CD4-positive, alpha-beta T cell treated with Interleukin-15 for 1 hour (primary cell): ENCODE measurements at regions not wholly inside any gene's neighbourhood (a gene's known extent, or its start where the extent isn't known, plus 50 kb on each side); places are given as distances from the start of the nearest gene placed in this dataset.

ENCODE experiments used
- DNase-seq: peaks from one replicate; pipeline ENCODE4 v3.0.0-alpha.2; 2020

DNA sequence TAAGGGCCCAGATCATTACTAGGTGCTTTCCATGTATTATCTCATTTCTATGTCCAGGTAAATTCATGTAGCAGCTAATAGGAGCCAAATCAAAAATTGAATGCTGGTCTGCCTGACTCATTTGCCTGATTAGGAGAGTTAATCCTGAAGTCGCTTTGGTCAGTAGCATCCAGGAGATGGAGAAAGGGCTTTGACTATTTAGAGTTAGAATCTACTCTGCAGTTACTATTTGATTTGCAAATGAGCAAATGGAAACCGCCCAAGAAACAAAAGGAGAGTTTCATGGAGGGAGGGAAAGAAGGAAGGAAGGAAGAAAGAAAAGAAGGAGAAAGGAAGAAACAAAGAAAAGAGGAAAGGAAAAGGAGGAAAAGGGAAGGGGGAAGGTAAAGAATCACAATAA lies 539.6 kb upstream of the MMS22L start:
- no peak for DNase-seq

DNA sequence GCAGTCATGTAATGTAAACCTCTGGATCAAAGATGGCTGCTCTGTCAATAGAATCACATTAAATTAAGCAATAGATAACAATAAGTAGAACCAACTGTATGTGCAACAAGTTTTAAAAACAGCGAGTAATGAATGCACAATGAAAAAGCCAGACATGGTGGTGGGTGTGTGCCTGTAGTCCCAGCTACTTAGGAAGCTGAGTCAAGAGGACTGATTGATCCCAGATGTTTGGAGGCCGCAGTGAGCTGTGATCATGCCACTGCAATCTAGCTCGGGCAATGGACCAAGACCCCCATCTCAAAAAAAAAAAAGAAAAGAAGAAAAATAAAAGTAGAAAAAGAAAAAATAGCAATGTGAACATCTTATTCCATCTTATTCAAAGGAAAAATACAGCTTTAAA lies 558.7 kb upstream of the MMS22L start:
- DNase-seq = no peak

DNA sequence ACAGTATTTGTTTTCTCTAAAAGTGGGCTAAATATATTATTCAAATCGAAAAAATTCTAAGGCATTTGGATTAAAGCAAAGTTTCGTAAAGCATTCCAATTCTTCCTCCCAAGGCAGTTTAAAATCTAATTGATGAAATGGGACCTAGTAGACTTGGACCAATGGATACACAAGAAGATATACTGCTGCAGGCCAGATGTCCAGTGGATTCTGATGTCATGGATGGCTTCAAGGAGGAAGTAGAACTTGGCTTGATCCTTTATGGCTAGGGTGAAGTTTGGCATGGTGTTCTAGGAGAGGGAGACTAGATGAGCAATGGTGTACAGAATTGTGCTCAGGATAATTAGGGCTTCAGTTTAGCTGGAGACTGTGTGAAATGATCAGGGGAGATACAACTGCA lies 559.5 kb upstream of the MMS22L start:
- no peak for DNase-seq

DNA sequence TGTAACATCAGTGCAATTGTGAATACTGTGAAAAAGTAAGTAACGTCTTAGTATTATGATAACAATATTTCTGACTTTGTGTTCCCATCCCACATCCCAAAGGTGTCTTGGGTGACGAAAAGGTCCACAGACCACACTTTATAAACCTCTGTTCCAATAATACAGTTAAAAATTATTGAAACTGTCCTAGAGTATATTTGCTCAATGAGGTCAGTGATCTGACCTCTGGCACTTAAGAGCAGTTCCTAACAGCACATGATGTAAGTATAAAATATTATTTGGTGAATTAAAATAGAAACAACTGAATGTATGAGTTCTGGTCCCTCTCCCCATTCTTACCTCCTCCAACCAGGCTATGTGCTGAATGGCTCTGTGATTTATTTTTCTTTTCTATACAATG lies 566.4 kb upstream of the MMS22L start:
- no peak for DNase-seq

DNA sequence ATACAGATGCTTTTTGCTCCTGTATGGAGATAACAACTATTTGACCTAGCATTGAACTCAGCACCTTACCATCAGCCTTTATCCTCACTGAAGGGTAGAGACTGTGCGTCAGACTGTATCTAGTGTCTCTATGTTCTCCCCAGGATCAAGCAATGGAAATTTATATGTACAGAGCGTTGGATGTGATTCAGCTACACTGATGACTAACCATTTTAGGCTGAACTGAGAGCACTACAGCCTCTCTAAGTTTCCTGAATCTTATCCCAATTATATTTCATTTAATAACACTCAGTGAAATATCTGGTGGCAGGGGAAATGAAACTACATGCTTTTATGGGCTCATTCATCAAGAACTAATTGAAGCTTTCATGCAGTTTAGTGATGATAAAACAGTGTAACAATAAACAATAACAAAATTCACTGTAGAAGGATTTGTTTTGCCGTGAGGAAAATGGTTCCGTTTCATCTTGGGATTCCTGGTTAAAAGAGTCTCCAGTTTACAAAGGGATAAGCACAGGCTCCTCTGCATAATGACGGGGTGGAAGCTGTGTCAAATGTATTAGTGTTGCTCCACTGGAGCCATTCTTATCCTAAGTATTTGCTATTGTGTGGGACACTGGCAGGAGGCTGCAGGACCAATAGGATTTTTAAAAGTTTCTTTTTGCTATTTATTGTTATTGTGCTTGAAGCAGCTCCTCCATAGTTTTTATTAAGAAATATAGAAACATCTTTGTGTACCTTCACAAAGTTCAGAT lies 567.6 kb upstream of the MMS22L start:
- no peak for DNase-seq

DNA sequence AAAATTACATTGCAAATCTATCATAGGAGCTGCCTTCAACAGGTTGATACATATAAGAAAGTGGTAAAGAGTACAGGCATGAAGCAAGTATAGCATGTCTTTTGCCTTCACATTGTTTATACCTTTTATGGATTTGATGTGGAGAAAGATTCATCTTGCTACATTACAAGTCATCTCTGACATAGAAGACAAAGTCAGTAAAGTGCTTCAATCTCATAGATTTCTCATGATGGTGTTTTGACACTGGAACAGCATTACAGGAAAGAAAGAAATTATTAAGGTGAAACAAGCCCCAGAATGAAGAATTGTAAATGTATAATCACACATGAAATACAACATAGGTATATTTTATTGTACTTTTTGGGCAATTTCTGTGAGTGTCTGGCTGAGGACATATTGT lies 580.7 kb upstream of the MMS22L start:
- DNase-seq = no peak

DNA sequence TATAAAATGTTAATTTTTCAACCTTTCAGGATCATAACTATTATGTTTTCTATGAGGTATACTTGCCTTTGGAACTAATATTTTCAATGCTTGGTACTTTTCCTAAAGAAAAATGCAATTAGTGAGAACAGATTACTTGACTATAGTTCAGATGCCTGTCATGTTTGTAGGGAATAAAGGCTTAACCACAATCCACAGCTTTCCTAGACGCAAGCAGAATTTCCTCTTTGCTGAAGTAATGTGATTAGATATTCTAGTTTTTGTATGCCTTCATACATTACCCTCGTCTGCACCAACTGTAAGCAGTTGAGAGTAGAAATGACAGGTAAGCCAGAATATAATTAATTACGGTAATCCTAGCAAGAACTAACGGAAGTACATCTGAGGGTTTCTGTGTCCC lies 581.4 kb upstream of the MMS22L start:
- DNase-seq = no peak

DNA sequence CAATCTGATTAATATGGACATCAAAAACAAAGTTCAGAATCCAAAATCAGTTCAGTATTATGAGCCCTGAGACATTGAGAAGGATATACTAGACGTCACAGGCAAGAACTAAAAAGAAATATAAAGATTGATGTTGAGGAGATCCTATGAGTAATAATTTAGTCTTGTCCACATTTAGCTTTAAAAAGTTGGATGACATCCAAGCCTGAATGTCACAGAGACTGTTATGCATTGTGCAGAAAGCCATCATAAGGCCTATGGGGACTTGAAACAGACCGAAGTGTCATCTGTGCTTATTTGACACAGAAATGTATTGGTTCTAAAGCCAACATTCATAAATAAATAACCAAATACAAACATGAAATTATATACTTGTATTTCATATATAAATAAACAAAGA lies 581.8 kb upstream of the MMS22L start:
- DNase-seq = no peak

DNA sequence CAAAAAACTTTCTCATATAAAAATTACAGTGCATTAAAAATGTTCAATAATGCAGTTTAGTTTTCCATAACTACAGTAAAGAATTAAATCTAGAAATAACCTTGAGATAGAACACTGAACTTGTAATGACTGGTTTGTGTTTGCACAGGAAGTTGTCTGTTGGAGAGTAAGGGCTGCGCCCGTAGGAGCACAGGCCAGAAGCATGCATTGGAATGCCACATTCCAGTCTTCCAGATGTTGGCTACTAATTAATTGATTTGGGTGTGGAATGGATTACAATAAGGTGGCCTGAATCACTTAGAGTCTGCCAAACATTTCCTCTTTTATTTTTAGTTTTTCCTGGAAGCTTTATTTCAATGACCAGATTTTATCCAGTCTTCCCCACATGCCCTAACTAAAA lies 582.6 kb upstream of the MMS22L start:
- DNase-seq = no peak

DNA sequence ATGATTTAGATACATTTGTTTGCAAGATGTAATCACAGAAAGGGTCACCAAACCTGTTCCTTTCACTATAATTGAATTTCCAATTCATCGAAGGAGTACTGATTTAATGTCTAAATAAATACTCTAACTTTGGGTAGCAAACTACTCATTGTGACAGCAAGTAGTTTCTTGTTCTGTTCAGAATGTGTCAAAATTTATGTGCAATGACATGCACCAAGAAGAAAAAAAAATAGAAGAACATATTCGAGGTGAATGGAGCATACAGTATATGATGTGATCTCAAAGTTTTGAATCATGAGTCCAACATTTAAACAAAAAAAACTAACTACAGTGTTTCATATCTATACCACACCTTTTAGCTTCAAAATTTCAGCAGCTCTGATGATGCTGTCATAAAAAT lies 583.6 kb upstream of the MMS22L start:
- no peak for DNase-seq

DNA sequence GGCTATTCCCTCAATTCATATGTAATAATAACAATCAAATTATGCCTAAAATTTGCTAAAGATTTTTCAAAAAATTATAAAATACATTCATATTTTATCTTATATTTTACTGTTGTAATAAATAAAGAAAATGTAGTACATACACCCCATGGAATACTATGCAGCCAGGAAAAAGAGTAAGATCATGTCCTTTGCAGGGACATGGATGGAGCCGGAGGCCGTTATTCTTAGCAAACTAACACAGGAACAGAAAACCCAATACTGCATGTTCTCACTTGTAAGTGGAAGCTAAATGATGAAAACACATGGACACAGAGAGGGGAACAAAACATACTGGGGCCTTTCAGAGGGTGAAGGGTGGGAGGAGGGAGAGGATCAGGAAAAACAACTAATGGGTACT lies 584.2 kb upstream of the MMS22L start:
- DNase-seq = no peak

DNA sequence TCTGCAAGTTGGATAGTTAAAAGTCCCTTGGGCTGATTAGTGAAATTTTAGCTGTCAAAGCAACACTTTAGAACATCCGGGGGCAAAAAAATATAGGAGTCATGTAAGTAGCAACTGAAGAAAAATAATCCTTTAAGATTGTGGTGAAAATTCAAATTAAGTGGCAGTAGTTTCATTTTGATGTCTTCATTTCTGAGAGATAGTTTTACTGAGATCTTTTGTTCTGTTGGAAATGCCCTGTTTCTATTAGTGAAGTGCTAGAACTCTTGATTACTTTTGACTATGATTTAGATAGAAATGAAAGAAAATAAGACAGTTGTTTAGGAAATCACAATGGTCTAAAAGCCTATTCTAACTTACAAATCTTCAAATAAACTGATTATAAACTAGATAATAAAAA lies 587.3 kb upstream of the MMS22L start:
- no peak for DNase-seq

DNA sequence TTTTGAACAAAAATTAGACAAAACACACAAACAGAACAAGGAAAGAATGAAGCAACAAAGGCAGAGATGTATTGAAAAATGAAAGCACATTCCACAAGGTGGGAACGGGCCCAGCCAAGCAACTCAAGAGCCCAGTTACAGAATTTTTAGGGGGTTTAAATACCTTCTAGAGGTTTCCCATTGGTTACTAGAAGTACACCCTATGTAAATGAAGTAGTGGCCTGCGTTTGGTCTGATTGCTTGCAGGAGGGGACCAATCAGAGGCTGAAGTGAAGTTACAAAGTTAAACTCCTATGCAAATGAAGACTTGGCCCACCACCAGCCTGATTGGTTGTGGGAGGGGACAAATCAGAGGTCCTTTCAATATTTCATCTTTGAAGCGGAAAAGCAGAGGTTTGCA lies 593.7 kb upstream of the MMS22L start:
- no peak for DNase-seq

DNA sequence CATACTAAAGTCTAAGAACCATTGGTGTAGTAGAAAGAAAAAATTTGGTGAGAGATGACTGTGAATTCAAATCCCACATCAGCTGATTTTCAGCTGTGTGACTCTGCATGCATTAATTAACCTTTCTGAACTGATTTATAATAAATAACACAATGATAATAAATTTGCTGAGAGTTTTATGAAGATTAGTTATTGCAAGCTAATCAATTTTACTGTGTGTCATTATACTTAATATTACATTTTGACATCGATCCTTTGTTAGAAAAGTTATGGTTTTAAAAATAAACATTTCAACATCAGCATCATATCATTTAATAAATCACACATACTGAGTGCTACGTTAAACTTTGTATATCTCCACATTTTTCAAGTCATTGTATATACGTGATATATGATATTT lies 599.7 kb upstream of the MMS22L start:
- no peak for DNase-seq

DNA sequence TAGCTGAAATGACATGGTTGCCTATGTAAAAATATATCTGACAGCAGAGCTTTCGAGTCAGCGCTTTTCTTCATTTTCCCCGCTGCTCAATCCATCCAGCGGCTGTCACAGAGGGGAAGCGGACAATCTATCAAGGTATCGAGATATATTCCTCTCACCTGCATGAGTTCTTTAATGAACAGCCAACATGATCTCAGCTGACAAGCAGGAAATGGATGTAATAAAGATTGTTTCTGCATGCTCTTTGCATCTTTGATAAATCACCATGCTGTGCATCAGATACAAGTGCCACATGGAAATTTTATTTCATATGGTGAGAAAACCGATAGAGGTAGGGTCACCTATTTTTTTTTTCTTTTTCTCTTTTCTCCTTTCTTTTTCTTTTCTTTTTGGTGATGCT lies 602.3 kb upstream of the MMS22L start:
- no peak for DNase-seq

DNA sequence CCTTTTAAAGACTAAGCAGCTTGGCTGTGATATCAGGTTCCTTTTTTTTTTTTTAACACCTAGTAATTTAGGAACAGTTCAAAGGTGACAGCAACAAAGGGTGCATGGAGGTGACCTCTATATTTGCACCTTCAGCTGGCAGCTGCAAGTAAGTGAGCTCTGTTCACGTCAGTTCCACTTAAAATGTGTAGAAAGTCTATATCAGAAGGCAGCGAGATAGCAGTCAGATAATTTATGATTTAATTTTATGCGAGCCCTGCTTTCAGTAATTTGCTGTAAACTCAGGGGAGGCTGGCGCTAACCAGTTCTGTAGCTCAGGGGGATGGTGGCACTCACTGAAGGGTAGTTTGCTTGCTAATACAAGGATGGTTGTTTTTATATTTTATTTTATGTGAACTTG lies 602.8 kb upstream of the MMS22L start:
- DNase-seq = no peak

DNA sequence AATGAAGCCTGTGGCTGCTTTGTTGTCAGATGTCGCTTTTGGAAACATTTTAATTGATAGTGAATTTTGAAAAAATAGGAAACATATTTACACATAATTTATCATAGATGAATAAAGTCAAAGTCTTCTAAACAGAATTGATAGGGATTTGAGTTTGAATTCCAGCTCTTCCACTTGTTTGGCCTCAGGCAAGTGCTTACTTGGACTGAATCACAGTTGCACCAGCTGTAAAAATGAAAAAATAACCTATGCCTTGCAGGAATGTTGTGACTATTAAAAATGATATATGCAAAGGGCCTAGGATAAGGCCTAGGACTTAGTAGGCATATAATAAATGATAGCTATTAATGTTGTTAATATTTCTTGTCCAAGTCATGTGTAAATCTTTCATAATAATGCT lies 618.5 kb upstream of the MMS22L start:
- no peak for DNase-seq

DNA sequence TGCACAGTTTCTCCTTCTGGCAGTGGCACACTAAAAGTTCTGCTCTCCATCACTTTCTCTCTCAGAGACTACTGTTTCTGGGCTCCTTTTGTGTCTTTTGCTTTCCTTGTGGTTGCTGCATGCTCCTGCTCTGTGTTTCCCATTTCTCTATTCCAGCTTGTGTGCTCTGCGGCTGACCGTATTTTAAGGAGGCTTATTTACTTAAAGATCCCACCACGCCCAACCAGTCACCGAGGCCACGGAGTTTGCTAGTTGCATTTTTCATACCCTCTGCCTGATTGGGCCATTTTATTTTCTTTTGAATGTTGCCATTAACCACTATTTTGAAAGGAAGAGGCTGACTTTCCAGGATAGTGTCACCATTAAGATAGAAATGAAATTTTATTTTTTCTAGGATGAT lies 626.4 kb upstream of the MMS22L start:
- DNase-seq = no peak

DNA sequence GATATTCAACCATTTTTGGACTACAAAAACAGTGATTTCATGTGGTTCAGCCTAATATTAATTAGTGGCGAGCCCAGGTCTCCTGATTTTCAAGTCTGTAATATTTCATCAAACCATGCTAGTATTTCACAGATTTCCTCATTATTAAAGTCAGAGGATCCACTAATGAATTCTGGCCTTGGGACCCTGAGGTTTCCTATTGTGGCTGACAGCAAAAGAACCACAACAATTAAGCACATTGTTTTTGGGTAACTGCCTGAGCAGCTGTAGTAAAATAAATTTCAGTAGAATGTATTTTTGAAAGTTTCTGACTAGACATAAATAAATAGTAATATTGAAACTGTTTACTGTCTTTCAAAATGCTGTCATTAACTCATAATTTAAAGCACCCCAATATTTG lies 630.7 kb upstream of the MMS22L start:
- DNase-seq = no peak

DNA sequence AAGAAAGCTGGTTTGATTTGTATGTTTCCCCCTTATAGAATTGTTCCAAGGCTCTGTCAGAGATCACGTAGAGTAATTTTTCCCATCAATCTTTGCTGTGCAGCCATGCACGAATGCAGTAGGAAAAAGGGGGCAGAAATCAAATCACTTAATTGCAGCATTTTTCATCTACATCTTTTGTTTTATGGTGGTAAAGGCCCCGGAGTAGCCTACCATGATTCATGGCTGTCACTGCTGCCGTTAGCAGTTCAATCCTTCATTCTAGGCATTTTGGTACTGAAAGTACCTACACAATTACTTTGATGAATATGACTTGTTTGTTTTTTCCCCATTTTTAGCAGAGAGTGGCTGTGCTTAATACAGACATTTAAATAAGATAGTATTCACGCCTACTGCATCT lies 631.9 kb upstream of the MMS22L start:
- no peak for DNase-seq

DNA sequence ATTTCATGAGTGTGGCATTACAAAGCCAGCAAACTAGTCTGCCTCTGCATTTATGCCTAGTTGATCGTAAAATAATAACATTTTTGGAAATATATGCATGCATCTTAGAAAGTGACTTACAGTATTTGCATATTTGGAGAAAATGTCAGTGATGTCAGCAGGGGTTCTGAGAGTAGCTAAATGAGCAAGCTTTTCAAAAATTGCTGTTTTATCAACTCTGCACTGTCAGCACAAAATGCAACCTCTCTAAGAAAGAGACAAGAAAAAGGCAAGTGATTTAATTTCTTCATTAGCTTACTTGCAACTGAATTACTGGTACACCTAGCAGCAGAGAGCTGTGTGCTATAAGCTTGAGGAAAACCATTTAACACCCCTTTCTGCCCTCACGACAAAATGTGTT lies 632.5 kb upstream of the MMS22L start:
- DNase-seq = no peak

DNA sequence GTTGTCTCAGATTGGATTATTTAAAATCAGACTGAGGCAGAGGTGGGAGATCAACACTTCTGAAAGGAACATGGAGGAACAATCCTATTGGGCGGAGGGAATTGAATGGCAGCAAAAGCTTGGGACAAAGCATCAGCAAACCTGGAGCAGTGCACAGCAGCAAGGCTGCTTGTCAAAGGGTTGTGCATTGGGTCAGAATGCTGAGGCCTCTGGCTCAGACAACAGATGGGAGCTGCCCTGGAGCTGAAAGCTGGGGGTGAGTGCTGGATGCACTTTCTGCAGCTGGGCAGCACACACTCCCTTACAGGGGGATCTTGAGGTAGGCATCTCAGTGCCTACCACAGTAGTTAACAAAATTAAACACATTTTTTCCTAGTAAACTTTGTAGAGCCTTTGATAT lies 634.4 kb upstream of the MMS22L start:
- no peak for DNase-seq

DNA sequence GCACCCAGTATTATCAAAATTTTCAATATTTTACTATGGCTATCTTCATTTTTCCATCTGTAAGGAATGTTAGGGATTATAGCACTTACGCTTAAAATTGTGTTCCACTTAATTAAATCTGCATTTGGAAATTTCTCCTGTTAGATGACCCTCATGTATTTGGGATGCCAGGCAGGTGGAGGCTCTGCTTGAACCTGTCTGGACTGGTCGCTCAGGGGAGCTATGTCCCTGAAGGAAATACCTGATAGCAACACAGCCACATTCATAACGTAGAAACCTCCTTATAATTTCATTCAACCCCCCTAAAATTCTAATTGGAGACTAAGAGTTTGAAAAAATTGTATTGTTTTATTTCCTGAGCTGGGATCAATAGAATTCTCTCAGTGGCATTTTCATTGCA lies 636.0 kb upstream of the MMS22L start:
- no peak for DNase-seq

DNA sequence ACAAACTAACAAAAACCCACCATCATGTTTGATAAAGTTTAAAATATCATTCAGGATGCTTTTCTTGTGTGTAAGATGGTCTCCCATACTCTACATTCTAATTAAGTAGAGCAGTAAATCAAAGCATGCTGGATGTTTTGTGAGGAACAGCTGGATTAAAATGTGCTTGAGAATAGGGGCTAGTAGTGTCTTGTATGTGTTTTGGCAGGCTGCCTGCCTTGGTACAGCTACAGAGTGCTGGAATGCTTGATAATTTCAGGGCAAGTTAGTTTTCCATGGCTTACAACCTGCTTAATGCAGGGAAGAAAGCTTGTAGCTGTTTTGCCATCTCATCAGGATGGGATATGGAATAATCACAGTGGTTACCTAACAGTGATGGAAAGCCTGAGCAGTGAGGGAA lies 636.6 kb upstream of the MMS22L start:
- DNase-seq = no peak

DNA sequence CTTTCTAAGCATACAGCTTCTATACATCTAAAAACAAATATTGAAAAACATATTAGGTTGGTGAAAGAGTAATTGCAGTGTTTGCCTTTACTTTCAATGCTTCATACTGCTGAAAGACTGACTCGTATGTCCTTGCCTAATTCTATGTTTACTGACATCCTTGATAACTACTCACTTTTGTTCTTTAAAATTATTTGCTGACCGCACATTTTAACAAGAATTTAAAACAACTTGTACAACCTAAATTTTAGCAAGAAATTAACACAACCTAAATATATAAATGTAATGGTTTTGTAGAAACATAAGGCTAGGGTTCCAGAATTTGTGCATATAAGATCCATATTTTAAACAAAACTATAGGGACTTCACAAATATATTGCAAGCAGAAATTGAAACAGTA lies 640.2 kb upstream of the MMS22L start:
- DNase-seq = no peak

DNA sequence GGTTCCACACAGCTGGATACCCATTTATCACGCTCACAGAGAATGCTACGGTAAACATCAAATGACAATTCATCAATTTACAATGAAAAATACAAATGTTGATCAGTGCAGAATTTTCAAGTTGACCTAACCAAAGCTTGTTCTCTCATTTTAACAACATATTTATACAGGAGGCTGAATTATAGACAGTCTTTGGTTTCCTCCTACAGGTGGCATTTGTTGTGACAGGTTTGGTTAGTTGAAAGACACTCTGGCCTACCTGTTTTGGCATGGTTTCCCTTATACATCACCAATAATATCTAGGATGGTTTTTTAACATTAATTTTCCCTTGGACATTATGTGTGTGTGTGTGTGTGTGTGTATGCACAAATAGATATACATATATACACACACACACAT lies 642.5 kb upstream of the MMS22L start:
- no peak for DNase-seq
